NCI-H1694 treated with DMSO at 0.1 percent for 48 hours (cell line): ENCODE measurements at regions not wholly inside any gene's neighbourhood (a gene's known extent, or its start where the extent isn't known, plus 50 kb on each side); places are given as distances from the start of the nearest gene placed in this dataset.

Experiments used
- DNase-seq: peaks from one replicate; lab custom pipeline; 2025; lab: John Stamatoyannopoulos, UW

GRCh38 chr9:105921057-105921726 is 226.9 kb downstream of the TMEM38B start:
- no peak for DNase-seq

DNA sequence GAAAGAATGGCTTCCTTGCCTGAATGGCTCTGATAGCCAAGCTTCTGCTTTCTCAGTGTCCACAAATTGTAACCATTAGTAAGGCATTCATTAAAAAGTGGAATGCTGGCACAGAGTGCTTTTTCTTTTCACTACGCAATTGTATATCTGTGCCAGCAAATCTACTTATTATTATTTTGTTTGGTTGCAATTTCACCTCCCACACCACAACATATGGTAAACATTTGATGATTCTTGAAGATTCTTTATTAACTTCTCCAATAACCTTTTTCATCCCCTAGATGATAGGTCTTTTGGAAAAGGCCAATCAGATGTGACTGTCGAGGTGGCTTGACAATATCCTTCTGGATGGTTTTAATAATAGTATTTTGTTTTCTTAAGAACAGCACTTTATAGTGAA is 234.1 kb downstream of the TMEM38B start:
- no peak for DNase-seq

DNA sequence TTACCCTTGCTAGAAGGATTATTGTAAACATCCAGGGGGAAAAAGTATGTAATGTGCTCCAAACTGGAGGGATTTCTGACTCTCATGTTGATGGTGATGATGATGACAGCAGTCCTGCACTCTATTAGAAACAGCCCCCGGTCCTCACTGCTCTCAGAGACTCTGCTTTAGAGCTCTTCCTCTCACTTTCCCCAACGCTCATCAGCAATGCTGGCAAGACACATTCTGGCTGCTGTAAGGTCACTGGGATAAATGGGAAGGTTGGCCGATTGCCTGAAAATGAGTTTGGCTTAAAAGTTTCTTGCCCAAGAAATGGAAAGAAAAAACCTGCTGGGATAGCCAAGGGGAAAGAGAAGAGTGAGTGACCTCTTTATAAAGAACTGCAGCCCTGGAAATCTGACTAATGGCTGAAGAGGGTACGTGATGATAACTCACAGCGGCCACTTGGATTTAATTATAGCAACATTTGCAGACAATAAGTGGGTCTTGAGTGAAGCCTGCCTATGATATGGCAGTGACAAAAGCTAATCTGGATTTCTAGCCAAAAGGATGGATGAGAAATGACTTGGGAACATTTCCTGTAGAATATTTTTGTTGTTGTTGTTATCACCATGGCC is 235.8 kb downstream of the TMEM38B start:
- no peak for DNase-seq

DNA sequence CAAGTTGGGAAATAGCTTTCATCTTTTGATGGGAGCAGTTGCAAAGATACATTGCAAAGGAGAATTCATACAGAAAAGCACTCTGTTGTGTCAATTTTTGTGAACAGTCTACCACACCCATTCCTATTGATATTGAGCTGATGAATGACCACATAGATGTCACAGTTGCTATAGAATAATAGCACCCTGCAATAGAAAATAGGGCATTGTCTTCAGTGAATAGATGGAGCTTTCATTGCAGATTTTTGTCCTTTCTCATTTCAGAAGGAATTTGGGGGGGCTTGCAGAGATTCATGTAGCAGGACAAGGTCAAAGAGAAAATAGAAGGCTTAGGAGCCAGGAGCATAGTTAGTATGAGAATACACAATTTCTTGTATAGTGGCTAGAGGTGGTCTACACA is 237.9 kb downstream of the TMEM38B start:
- no peak for DNase-seq

DNA sequence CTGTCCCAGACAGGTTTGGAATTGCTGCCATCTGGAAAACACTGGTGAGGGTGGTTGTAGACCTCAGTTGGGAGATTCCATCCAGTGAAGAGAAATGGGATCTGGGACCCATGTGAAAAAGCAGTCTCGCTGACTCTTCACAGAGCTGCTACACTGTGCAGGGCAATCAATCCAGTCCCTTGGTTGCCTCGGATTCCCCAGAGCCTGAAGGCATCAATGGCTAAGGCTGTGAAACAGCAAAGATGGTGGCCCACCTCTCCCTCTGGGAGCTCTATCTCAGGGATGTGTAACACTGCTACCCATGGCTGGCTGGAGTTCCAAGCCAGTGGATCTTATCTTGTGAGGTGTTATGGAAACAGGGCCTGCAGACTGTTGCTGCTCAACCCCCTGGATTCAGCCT is 256.1 kb downstream of the TMEM38B start:
- DNase-seq, result no peak

GRCh38 chr9:105950894-105951293 is 256.6 kb downstream of the TMEM38B start:
- no peak for DNase-seq

DNA sequence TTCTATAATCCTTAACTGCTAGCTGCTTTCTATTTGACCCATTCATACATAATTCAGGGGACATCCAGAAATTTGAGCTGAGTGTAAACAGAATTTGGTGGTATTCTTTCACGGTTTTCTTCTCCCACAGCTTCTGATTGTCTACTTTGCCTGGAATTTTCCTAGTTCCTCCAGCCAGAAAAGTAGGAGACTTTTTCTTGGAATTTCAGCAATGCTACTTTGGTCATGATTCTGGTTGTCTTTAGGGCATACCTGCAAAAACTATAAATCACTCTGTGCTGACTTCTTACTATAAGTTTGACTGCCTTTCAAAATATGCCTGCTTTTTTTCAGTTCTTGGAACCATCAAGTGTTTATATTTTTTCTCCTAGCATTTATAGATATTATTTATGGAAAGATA is 260.2 kb downstream of the TMEM38B start:
- no peak for DNase-seq

- no peak for DNase-seq
Observed at GRCh38 chr9:105957830-105958229, 263.5 kb downstream of the TMEM38B start.

DNA sequence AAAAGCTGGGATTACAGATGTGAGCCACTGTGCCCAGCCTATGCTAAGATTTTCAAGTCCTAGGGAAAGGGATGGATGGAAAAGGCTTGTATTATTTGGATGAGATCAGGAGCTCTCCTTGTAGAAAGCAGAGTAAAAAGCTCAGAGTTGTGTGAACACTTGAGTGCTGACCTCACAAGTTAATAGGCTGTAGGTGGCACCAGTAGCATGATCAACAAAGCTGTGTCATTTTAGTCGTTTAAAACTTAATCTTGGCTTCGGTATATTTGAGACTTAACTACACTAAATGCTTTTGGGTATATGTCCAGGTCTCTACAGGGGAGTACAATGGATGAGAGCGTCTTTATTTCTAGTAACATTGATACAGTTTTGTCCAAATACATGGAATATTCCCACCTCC is 264.2 kb downstream of the TMEM38B start:
- no peak for DNase-seq

- no peak for DNase-seq
Observed at GRCh38 chr9:105959531-105959930, 265.2 kb downstream of the TMEM38B start.

GRCh38 chr9:105963343-105964099 is 269.2 kb downstream of the TMEM38B start:
- no peak for DNase-seq

GRCh38 chr9:105964156-105964555 is 269.8 kb downstream of the TMEM38B start:
- no peak for DNase-seq

DNA sequence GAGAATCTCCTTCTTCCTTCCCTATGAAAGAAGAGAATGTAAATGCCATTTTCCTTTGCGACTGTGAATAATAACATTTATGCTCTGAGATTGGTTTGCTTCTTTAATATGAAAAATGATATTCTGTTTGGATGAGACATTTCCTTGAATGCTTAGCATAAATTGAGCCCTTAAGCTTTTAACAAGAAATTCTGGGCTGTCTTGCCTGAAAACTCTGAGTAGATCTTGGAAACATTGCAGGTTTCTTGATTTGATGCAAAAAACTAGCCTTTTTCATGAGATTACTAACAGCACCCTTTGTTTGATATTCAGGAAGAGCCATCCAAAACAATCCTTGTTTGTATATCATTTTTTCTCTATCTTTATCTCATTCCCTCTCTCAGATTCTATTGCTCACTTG is 272.5 kb downstream of the TMEM38B start:
- DNase-seq, result no peak

DNA sequence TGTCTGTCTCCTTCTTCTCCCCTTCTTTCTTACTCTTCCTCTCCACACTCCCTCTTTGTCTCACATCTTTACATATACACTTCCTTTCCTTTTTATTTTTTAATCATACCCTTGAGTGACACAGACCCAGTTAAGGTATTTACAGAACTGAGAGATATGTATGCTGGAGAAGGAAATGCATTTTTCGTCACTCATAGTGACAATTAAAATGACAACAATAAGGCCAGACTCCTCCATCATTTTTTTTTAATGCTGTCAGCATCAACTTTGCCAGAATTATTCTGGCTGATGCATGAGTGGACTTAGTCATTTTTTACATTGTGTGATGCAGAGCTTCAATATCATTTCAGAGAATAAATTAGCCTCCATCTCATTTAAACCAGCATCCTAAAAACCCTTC is 272.9 kb downstream of the TMEM38B start:
- DNase-seq, result no peak

GRCh38 chr9:105967797-105968196 is 273.5 kb downstream of the TMEM38B start:
- no peak for DNase-seq

GRCh38 chr9:105968811-105969466 is 274.6 kb downstream of the TMEM38B start:
- DNase-seq, result no peak

DNA sequence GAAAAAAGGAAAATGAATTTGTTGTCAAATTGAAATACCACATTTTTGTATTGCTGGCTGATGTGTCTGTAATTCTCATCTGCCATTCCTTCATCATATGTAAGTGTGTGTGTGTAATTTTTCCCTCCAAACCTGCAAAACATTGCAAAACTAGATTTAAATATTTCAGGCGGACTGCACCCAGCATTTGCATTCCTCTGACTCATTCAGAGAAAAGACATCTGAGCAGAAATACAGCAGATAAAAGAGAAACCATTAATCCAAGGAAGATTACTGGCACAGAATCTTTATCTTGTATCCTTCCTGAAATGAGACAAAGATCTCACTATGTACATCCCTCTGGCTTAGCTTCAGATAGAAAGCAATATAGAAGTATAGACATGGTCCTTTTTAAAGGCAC is 275.3 kb downstream of the TMEM38B start:
- DNase-seq, result no peak

DNA sequence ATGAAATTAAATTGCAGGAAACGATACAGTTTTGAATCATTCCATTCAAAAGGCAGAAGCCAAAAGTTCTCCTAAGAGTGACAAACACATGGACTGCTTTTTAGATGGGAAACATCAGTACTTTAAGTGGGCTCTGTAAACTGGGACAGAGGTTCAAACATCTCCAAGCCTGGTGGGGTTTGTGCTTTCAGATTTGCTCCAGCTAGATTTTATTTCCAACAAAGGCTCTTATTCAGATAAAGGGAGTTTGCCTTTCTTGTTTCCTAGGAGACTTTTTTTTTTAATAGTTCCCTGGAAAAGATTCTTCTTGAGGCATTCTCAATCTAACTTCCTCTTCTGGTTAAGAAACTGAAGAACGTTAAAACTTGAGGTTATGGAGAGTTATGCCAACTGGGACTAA is 277.6 kb downstream of the TMEM38B start:
- DNase-seq, result no peak

DNA sequence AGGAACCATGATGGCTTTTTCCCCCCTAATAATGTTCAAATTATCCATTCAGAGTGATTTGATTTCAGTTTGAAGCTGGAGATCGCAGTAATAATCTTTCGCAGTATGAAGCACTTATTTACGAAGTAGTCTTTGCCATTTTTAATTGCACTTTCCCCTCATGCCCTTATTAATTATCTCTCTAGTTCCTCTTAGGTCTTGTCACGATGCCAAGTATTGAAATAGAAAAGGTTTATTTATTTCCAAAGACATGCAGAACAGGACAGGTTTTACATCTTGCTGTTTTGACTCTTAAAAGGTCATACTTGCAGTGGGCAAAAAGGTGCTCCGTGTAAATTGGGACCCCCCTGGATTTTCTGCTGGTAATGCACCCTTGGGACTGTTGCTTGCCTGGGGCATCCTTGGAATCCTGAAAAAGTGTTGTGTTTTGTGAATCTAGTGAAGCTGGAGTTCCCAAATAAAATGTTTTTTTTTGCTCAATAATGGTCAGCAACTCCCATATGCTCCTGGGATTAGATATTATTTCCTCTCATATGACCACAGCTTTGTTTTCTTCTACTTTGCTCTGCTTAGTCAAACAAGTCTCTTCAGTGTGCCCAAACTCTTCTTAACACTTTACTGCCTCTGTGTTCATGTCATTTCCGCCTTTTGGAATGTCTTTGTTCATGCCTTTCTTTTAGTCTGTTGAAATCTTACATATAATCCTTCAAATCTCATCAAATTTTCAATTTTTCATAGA is 278.3 kb downstream of the TMEM38B start:
- DNase-seq, result no peak

DNA sequence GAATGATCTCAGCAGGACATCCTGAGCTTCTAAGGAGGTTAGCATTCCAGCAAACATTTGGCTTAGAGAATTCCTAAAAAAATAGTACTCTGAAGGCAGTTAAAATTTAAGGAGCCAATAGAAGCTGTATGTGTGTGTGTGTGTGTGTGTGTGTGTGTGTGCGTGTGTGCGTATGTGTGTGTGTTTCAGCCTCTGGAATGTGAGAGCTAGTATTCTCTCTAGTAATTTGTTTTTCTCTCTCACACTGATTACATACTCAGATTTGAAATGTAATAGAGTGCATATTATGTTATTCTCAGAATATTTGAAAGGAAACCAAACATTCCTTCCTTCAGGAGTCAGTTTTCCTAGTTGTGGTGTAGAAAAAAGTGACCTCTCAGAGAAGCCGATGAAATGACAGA is 279.6 kb downstream of the TMEM38B start:
- DNase-seq, result no peak

GRCh38 chr9:105975886-105976645 is 281.7 kb downstream of the TMEM38B start:
- peak; percentile 82 for DNase-seq
